HepG2 (cell line): ENCODE measurements at regions not wholly inside any gene's neighbourhood (a gene's known extent, or its start where the extent isn't known, plus 50 kb on each side); places are given as distances from the start of the nearest gene placed in this dataset.

Experiments
- AHR ChIP-seq: IDR thresholded peaks from 2 replicates; pipeline ENCODE4 v1.6.1; 2018; ENCODE audit warnings: missing genetic modification reagents, missing compliant biosample characterization
- CEBPB ChIP-seq: IDR thresholded peaks from 2 replicates; pipeline ENCODE4 v1.6.1; 2011; ENCODE audit warnings: low read depth, low read length, improper control_type of control experiment, borderline replicate concordance
- POLR2G ChIP-seq: fragments of 200-400 bp; formaldehyde crosslinking; IDR thresholded peaks from 2 replicates; pipeline ENCODE4 v1.6.1; 2018; ENCODE audit warnings: mild to moderate bottlenecking, low read depth, low read length, moderate library complexity
- ZNF839 ChIP-seq: sonication (generic); formaldehyde crosslinking; IDR thresholded peaks from 2 replicates; pipeline ENCODE4 v1.4.0; 2020; ENCODE audit warnings: missing genetic modification reagents, mild to moderate bottlenecking, borderline replicate concordance
- ZSCAN29 ChIP-seq: sonication (generic); formaldehyde crosslinking; conservative IDR thresholded peaks from 2 replicates; pipeline ENCODE4 v1.4.0; 2020; ENCODE audit warnings: mild to moderate bottlenecking, missing genetic modification reagents

GRCh38 chr18:10038268-10038667, 124.5 kb downstream of the VAPA start:
- TF ChIP-seq POLR2G = no peak
- no peak for TF ChIP-seq CEBPB
- TF ChIP-seq ZSCAN29 (CRISPR knock-in tag) = no peak
- TF ChIP-seq ZNF839 (CRISPR knock-in tag) = no peak
- no peak for TF ChIP-seq AHR (CRISPR knock-in tag)
